HS-5 (cell line): ENCODE measurements at regions not wholly inside any gene's neighbourhood (a gene's known extent, or its start where the extent isn't known, plus 50 kb on each side); places are given as distances from the start of the nearest gene placed in this dataset.
"Not testable (repeated sequence)": the region's sequence is repeated elsewhere in the genome, so short reads cannot be mapped to it uniquely, and the experiment has no call there.

Source experiments
- DNase-seq: peaks from one replicate; pipeline ENCODE4 v3.0.0-alpha.2; 2012; ENCODE audit warnings: low read depth

- DNase-seq, result no peak
Measured at GRCh38 chr4:131650951-131651350, 1498.1 kb upstream of the PCDH10 start.

- not testable (repeated sequence) for DNase-seq
Measured at GRCh38 chr4:131683314-131683713, 1465.8 kb upstream of the PCDH10 start.

- no peak for DNase-seq
Measured at GRCh38 chr4:131721883-131722282, 1427.2 kb upstream of the PCDH10 start.

- not testable (repeated sequence) for DNase-seq
Measured at GRCh38 chr4:131723069-131723468, 1426.0 kb upstream of the PCDH10 start.

GRCh38 chr4:131724847-131725246, 1424.2 kb upstream of the PCDH10 start:
- not testable (repeated sequence) for DNase-seq

DNA sequence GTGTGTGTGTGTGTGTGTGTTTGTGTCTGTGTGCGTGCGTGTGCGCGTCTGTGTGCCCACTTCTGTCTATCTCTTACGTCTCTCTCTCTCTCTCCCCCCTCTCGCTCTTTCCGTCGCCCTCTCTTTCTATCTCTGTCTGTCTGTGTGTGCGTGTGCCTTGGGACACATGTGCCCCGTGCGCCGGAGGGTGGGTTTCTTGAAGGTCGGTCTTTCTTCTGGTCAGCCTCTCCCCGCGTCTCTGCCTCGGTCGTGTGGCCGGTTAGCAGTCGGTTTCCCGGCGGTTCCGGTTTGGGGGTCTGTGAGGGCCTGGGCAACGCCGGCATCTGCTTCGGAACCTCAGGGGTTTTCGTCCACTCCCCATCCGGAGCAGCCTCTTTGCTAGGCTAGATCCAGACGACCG, 1423.6 kb upstream of the PCDH10 start:
- not testable (repeated sequence) for DNase-seq

GRCh38 chr4:131726940-131727339, 1422.2 kb upstream of the PCDH10 start:
- DNase-seq, result not testable (repeated sequence)

DNA sequence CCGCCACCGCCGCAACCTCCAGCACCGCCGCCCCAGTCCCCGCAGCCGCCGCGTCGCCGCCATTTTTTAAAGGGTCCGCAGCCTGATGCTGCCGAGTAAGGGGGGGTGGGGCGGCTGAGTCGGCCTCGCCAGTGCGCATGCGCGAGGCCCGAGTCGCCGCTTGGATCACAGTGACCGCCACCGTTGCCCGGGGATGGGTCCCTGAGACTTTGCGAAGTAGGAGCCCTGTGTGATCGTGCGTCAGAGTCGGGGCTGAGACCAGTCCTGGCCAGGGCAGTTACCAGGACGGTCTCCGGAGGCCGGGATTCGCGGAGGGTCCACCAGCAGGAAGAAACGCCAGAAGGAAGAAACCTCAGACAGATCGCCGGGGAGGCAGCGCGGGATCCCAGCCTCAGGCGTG, 1421.7 kb upstream of the PCDH10 start:
- peak; percentile 2 for DNase-seq

DNA sequence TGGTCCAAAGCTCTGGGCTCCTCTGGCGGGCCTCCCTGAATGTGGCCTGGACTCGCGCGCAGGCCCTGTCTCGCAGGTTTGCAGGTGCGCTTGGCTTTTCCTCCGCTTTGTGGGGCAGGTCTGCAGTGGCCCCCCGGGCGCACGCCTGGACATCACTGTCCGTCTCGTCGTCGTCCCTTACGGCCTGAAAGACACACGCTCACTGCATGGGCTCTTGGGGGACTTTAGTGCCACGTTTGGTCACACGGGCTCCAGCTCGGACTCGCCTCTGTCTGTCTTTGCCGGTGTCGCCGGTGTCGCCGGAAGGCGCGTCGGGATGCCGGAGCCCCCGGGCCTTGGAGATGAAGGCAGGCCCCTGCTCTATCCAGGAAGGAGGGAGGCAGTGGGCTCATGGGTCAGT, 1419.9 kb upstream of the PCDH10 start:
- not testable (repeated sequence) for DNase-seq

DNA sequence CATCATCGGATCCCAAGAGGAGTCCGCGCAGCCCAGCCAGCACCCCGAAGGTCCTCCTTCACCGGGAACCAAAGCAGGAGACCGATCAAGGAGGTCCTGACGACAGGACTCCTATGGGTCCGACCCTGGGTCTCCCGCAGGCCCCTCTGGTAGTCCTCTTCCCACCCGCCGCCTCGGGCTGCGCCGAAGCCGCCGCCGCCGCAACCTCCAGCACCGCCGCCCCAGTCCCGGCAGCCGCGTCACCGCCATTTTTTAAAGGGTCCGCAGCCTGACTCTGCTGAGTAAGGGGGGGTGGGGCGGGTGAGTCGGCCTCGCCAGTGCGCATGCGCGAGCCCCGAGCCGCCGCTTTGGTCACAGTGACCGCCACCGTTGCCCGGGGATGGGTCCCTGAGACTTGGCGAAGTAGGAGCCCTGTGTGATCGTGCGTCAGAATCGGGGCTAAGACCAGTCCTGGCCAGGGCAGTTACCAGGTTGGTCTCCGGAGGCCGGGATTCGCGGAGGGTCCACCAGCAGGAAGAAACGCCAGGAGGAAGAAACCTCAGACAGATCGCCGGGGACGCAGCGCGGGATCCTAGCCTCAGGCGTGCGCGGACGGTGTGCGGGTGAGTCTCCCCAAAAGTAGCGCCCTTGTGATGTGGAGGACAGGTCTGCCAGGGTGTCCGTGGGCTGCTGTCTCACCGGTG, 1419.2 kb upstream of the PCDH10 start:
- DNase-seq, result not testable (repeated sequence)

GRCh38 chr4:131730574-131730973, 1418.5 kb upstream of the PCDH10 start:
- not testable (repeated sequence) for DNase-seq

- not testable (repeated sequence) for DNase-seq
Measured at GRCh38 chr4:131732034-131732630, 1417.0 kb upstream of the PCDH10 start.

DNA sequence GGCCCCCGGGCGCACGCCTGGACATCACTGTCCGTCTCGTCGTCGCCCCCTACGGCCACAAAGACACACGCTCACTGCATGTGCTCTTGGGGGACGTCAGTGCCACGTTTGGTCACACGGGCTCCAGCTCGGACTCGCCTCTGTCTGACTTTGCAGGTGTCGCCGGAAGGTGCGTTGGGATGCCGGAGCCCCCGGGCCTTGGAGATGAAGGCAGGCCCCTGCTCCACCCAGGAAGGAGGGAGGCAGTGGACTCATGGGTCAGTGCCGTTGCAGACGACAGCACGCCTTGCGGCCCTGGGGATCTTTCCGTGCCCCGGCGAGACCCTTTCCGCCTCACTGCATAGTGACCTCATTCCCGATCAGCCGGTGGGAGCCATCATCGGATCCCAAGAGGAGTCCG, 1414.8 kb upstream of the PCDH10 start:
- not testable (repeated sequence) for DNase-seq

DNA sequence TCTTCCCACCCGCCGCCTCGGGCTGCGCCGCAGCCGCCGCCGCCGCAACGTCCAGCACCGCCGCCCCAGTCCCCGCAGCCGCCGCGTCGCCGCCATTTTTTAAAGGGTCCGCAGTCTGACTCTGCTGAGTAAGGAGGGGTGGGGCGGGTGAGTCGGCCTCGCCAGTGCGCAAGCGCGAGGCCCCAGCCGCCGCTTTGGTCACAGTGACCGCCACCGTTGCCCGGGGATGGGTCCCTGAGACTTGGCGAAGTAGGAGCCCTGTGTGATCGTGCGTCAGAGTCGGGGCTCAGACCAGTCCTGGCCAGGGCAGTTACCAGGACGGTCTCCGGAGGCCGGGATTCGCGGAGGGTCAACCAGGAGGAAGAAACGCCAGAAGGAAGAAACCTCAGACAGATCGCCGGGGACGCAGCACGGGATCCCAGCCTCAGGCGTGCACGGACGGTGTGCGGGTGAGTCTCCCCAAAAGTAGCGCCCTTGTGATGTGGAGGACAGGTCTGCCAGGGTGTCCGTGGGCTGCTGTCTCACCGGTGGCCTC, 1414.2 kb upstream of the PCDH10 start:
- DNase-seq, result not testable (repeated sequence)

DNA sequence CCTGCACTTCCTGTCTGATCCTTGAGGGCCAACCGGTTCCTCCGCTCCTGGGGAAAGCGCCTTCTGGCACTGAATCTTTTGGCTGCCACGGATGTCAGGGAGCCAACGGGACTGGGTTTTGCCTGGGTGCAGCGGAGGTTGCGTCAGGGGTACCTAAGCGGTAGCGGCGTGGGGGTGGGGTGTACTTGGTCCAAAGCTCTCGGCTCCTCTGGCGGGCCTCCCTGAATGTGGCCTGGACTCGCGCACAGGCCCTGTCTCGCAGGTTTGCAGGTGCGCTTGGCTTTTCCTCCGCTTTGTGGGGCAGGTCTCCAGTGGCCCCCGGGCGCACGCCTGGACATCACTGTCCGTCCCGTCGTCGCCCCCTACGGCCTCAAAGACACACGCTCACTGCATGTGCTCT, 1410.1 kb upstream of the PCDH10 start:
- not testable (repeated sequence) for DNase-seq

- DNase-seq, result not testable (repeated sequence)
Measured at GRCh38 chr4:131741836-131742235, 1407.3 kb upstream of the PCDH10 start.

GRCh38 chr4:131742536-131743205, 1406.4 kb upstream of the PCDH10 start:
- not testable (repeated sequence) for DNase-seq

- DNase-seq, result not testable (repeated sequence)
Measured at GRCh38 chr4:131743348-131743747, 1405.7 kb upstream of the PCDH10 start.

DNA sequence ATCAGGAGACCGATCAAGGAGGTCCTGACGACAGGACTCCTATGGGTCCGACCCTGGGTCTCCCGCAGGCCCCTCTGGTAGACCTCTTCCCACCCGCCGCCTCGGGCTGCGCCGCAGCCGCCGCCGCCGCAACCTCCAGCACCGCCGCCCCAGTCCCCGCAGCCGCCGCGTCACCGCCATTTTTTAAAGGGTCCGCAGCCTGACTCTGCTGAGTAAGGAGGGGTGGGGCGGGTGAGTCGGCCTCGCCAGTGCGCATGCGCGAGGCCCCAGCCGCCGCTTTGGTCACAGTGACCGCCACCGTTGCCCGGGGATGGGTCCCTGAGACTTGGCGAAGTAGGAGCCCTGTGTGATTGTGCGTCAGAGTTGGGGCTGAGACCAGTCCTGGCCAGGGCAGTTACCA, 1401.9 kb upstream of the PCDH10 start:
- not testable (repeated sequence) for DNase-seq

DNA sequence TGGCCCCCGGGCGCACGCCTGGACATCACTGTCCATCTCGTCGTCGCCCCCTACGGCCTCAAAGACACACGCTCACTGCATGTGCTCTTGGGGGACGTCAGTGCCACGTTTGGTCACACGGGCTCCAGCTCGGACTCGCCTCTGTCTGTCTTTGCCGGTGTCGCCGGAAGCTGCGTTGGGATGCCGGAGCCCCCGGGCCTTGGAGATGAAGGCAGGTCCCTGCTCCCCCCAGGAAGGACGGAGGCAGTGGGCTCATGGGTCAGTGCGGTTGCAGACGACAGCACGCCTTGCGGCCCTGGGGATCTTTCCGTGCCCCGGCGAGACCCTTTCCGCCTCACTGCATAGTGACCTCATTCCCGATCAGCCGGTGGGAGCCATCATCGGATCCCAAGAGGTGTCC, 1399.9 kb upstream of the PCDH10 start:
- not testable (repeated sequence) for DNase-seq

DNA sequence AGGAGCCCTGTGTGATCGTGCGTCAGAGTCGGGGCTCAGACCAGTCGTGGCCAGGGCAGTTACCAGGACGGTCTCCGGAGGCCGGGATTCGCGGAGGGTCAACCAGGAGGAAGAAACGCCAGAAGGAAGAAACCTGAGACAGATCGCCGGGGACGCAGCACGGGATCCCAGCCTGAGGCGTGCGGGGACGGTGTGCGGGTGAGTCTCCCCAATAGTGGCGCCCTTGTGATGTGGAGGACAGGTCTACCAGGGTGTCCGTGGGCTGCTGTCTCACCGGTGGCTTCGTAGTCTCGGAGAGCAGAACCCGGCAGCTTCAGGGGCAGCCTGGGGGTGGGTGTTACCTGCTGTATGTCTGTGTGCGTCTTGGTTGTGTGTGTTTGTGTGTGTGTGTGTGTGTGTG, 1399.1 kb upstream of the PCDH10 start:
- DNase-seq, result not testable (repeated sequence)

DNA sequence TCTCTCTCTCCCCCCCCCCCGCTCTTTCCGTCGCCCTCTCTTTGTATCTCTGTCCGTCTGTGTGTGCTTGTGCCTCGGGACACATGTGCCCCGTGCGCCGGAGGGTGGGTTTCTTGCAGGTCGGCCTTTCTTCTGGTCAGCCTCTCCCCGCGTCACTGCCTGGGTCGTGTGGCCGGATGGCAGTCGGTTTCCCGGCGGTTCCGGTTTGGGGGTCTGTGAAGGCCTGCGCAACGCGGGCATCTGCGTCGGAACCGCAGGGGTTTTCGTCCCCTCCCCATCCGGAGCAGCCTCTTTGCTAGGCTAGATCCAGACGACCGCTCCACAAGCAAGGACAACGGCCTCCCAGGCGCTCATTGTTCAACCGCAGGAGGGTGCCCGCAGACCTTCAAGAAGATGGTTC, 1398.6 kb upstream of the PCDH10 start:
- DNase-seq, result not testable (repeated sequence)

DNA sequence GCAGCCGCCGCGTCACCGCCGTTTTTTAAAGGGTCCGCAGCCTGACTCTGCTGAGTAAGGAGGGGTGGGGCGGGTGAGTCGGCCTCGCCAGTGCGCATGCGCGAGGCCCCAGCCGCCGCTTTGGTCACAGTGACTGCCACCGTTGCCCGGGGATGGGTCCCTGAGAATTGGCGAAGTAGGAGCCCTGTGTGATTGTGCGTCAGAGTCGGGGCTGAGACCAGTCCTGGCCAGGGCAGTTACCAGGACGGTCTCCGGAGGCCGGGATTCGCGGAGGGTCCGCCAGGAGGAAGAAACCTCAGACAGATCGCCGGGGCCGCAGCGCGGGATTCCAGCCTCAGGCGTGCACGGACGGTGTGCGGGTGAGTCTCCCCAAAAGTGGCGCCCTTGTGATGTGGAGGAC, 1386.9 kb upstream of the PCDH10 start:
- not testable (repeated sequence) for DNase-seq
